ENCODE measurements at regions not wholly inside any gene's neighbourhood (a gene's known extent, or its start where the extent isn't known, plus 50 kb on each side); places are given as distances from the start of the nearest gene placed in this dataset.

DNA sequence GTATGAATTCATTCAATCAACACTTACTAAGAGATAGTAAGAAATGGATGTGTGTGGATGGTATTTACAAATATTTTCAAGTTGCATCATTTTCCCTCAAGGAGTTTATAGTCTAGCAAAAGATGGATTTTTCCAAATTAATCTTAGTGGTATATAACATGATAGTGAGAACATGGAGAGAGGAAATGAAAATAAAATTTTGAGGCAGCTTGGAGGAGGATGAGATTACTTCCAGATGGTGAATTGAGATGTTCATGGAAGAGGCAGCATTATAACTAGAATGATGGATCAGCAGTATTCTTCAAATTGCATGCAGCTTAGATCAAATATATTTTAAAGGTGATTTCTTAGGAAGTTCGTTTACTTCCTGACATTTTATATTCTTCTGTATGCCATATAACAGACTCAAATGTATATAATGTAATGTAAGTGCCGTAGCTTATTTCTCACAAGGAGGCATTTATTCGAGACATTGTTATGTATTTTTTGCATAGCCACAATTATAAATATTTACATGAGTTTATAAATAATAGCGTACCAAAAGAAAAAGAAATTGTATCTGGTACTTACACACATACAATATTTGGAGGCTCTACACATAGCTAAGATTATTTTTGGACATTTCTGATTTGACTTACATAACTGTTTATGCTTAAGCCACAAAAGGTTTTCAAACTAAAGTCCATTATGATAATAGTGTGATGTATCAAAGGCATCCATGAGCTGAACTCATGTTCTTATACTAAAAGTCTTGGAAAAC is 439.4 kb downstream of the SPRY1 start:
- no peak for DNase-seq (ENCODE audit: low read depth)
- no peak overlapping the region for H3K4me3 ChIP-seq (ENCODE audit: low read length)
- no peak for TF ChIP-seq CTCF (conservative IDR thresholded peaks at IDR 0.05; ENCODE audit: low read depth, low read length)

DNA sequence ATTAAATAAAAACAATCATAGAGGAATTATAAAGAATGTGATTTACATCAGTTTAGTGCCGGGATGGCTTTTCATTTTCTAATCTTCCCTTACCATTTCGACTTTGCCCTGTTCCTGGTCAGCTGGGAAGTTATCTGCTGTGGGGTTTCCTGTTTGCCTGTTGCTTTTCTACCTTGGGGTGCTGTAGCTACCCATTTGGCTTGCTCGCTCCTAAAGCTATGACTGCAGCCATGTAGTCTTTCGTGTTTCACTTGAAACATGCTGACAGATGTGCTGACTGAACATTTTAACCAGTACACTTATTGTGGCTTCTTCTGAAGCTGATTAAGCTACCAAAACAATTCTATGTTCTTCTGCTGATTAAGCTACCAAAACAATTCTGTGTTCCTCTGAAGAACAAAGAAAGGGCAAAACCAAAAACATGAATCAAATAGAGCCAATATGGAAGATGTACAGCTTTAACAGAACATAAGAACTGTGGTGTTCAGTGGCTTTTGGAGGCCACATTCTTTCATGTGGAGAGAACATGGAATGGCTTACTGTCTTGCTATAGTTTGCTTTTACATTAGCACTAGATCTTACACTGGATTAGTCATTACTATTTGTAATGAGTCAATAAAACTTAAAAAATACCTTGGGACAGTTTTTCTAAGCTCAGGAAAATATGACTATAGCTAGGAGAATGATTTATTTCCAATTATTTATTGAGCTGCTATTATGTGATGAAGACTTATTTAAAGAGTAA is 440.4 kb downstream of the SPRY1 start:
- no peak for TF ChIP-seq CTCF (conservative IDR thresholded peaks at IDR 0.05; ENCODE audit: low read depth, low read length)
- H3K4me3 ChIP-seq (ENCODE audit: low read length): no peak overlapping the region
- DNase-seq (ENCODE audit: low read depth): no peak

- no peak for DNase-seq (ENCODE audit: low read depth)
- no peak overlapping the region for H3K4me3 ChIP-seq (ENCODE audit: low read length)
- TF ChIP-seq CTCF (conservative IDR thresholded peaks at IDR 0.05; ENCODE audit: low read depth, low read length): no peak
Measured at GRCh38 chr4:123838474-123838873, 441.9 kb downstream of the SPRY1 start.

- DNase-seq (ENCODE audit: low read depth): no peak
- TF ChIP-seq CTCF (conservative IDR thresholded peaks at IDR 0.05; ENCODE audit: low read depth, low read length): no peak
- H3K4me3 ChIP-seq (ENCODE audit: low read length): no peak overlapping the region
Measured at GRCh38 chr4:123840197-123840596, 443.6 kb downstream of the SPRY1 start.

DNA sequence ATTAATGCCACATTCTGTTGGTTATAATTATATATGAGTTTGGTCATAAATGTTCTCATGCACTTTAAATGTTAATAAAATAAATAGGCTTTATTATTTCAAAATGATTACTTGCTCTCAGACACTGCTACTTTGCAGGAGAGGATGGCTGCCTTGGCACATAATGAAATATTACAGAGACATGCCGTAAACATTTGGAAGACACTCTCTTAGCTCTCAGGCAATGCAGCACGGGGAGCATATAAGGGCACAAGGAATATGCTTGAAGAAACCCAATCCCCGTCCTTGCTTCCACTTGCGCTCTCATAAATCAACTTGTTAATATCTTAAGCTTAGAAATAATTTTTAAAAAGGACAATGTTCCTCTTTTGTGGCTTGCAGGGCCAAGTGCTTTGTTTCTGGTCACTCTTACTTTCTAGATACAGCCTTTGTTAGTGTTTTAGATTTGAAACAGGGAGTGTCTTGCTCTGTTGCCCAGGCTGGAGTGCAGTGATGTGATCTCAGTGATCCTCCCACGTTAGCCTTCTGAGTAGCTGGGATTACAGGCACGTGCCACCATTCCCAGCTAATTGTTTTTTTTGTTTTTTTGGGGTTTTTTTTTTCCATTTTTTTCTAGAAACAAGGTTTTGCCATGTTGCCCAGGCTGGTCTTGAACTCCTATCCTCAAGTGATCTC is 445.0 kb downstream of the SPRY1 start:
- no peak for TF ChIP-seq CTCF (conservative IDR thresholded peaks at IDR 0.05; ENCODE audit: low read depth, low read length)
- H3K4me3 ChIP-seq (ENCODE audit: low read length): no peak overlapping the region
- no peak for DNase-seq (ENCODE audit: low read depth)

GRCh38 chr4:123843137-123843536 is 446.5 kb downstream of the SPRY1 start:
- no peak for TF ChIP-seq CTCF (conservative IDR thresholded peaks at IDR 0.05; ENCODE audit: low read depth, low read length)
- no peak overlapping the region for H3K4me3 ChIP-seq (ENCODE audit: low read length)
- no peak for DNase-seq (ENCODE audit: low read depth)
